ENCODE measurements at regions not wholly inside any gene's neighbourhood (a gene's known extent, or its start where the extent isn't known, plus 50 kb on each side); places are given as distances from the start of the nearest gene placed in this dataset.
A peak's percentile ranks its signal among the peaks of the same experiment; 100 is the strongest.

- Mint-ChIP-seq H3K9me3 (peaks cover 0 to 4% (median 0%) of the 10 kb centered on the region in 5 donors), H3K4me3 (peak overlapping the region in 1 of 7 donors; percentile 54), H3K36me3 (no peaks in the 10 kb centered on the region), H3K27ac (no peak overlapping the region), H3K4me1 (peaks cover 8 to 12% (median 11%) of the 10 kb centered on the region in 3 donors), H3K27me3 (no peaks in the 10 kb centered on the region)
- CTCF ChIA-PET = no interaction called here
- H3K9me3 ChIP-seq (ENCODE audit: low read length) = no peaks in the 10 kb centered on the region
- H3K4me3 ChIP-seq (ENCODE audit: low read length) = no peak overlapping the region
- peaks cover 8% of the 10 kb centered on the region for H3K4me1 ChIP-seq (ENCODE audit: insufficient read depth, low read length)
- POLR2A ChIA-PET = no interaction called here
- H3K27ac ChIP-seq (ENCODE audit: low read depth, low read length) = no peak overlapping the region
- no peaks in the 10 kb centered on the region for H3K36me3 ChIP-seq (ENCODE audit: insufficient read depth, low read length)
- H3K27me3 ChIP-seq (ENCODE audit: insufficient read depth, low read length, poor library complexity, severe bottlenecking) = no peaks in the 10 kb centered on the region
- no peak for DNase-seq
These were observed 729.8 kb downstream of the UQCRFS1 start for GRCh38 chr19:28483197-28483596.

DNA sequence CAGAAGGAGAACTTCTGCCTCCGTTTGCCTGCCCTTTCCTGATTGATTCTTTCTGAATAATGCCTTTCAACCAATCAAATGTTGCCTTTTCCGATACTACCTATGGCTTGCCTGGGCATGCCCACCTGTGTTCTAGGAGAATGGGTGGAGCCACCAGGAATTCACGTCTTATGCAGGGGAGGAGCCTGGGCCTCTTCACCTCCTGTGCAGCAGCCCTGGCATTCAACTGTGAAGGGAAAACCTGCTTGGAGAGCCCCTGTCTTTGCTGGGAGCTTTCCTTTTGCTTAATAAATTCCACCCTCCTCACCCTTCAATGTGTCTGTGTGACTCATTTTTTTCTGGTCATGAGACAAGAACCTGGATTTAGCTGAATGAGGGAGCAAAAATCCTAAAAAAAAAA lies 730.7 kb downstream of the UQCRFS1 start:
- H3K9me3 Mint-ChIP-seq = peaks cover 0 to 7% (median 0%) of the 10 kb centered on the region in 5 donors
- H3K27me3 Mint-ChIP-seq = no peaks in the 10 kb centered on the region
- H3K4me1 Mint-ChIP-seq = peaks cover 6 to 11% (median 8%) of the 10 kb centered on the region in 3 donors
- H3K36me3 ChIP-seq (ENCODE audit: insufficient read depth, low read length) = no peaks in the 10 kb centered on the region
- ChIA-PET POLR2A (no interaction called here), CTCF (no interaction called here)
- no peak overlapping the region for H3K4me3 Mint-ChIP-seq
- no peak for DNase-seq
- no peak overlapping the region for H3K27ac Mint-ChIP-seq
- H3K4me3 ChIP-seq (ENCODE audit: low read length) = no peak overlapping the region
- H3K27me3 ChIP-seq (ENCODE audit: insufficient read depth, low read length, poor library complexity, severe bottlenecking) = no peaks in the 10 kb centered on the region
- H3K36me3 Mint-ChIP-seq = no peaks in the 10 kb centered on the region
- no peak overlapping the region for H3K27ac ChIP-seq (ENCODE audit: low read depth, low read length)
- no peaks in the 10 kb centered on the region for H3K9me3 ChIP-seq (ENCODE audit: low read length)
- peaks cover 8% of the 10 kb centered on the region for H3K4me1 ChIP-seq (ENCODE audit: insufficient read depth, low read length)

GRCh38 chr19:28481674-28482073 lies 731.3 kb downstream of the UQCRFS1 start:
- POLR2A ChIA-PET = no interaction called here
- DNase-seq = no peak
- CTCF ChIA-PET = no interaction called here
- no peaks in the 10 kb centered on the region for H3K27me3 Mint-ChIP-seq
- Histone ChIP-seq H3K9me3 (ENCODE audit: low read length) (no peaks in the 10 kb centered on the region), H3K4me3 (ENCODE audit: low read length) (no peak overlapping the region), H3K4me1 (ENCODE audit: insufficient read depth, low read length) (peaks cover 8% of the 10 kb centered on the region), H3K27ac (ENCODE audit: low read depth, low read length) (no peak overlapping the region), H3K36me3 (ENCODE audit: insufficient read depth, low read length) (no peaks in the 10 kb centered on the region), H3K27me3 (ENCODE audit: insufficient read depth, low read length, poor library complexity, severe bottlenecking) (no peaks in the 10 kb centered on the region)
- no peak overlapping the region for H3K27ac Mint-ChIP-seq
- H3K4me1 Mint-ChIP-seq = peaks cover 6 to 11% (median 8%) of the 10 kb centered on the region in 3 donors
- peaks cover 0 to 7% (median 0%) of the 10 kb centered on the region in 5 donors for H3K9me3 Mint-ChIP-seq
- H3K36me3 Mint-ChIP-seq = no peaks in the 10 kb centered on the region
- no peak overlapping the region for H3K4me3 Mint-ChIP-seq

GRCh38 chr19:28475525-28475924 lies 737.4 kb downstream of the UQCRFS1 start:
- H3K9me3 ChIP-seq (ENCODE audit: low read length) = no peaks in the 10 kb centered on the region
- no peaks in the 10 kb centered on the region for H3K27me3 Mint-ChIP-seq
- peaks cover 0 to 1% (median 0%) of the 10 kb centered on the region in 3 donors for H3K36me3 Mint-ChIP-seq
- H3K27me3 ChIP-seq (ENCODE audit: insufficient read depth, low read length, poor library complexity, severe bottlenecking) = no peaks in the 10 kb centered on the region
- H3K4me3 Mint-ChIP-seq = no peak overlapping the region
- CTCF ChIA-PET = no interaction called here
- H3K4me3 ChIP-seq (ENCODE audit: low read length) = no peak overlapping the region
- peaks cover 1% of the 10 kb centered on the region for H3K4me1 ChIP-seq (ENCODE audit: insufficient read depth, low read length)
- H3K27ac Mint-ChIP-seq = peak overlapping the region in 2 of 8 donors; percentile 76 to 82
- no peaks in the 10 kb centered on the region for H3K36me3 ChIP-seq (ENCODE audit: insufficient read depth, low read length)
- no peak for DNase-seq
- peaks cover 0 to 8% (median 0%) of the 10 kb centered on the region in 5 donors for H3K9me3 Mint-ChIP-seq
- peaks cover 1 to 2% (median 1%) of the 10 kb centered on the region in 3 donors for H3K4me1 Mint-ChIP-seq
- H3K27ac ChIP-seq (ENCODE audit: low read depth, low read length) = no peak overlapping the region
- POLR2A ChIA-PET = no interaction called here

DNA sequence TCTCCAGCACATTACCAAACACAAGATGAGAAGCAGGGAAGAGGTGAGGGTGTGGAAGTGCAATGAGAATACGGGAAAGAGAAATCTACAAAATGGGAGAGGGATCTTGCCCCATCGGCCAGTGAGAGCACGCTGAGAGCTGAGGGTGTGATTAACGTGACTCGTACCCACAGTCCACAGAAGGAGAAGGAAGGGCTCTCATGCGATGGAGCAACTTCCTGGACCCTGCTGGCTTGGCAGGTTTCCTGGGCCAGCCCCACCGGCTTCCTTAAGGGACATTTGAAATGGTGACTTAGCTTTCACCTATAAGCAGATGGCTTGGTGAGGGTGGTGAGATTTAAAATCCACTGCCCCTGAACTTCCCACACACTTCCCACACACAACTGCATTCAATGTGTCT lies 740.1 kb downstream of the UQCRFS1 start:
- peaks cover 26% of the 10 kb centered on the region for H3K4me1 ChIP-seq (ENCODE audit: insufficient read depth, low read length)
- peaks cover 22 to 26% (median 22%) of the 10 kb centered on the region in 3 donors for H3K4me1 Mint-ChIP-seq
- H3K9me3 ChIP-seq (ENCODE audit: low read length) = no peaks in the 10 kb centered on the region
- no peaks in the 10 kb centered on the region for H3K36me3 ChIP-seq (ENCODE audit: insufficient read depth, low read length)
- no peaks in the 10 kb centered on the region for H3K27me3 ChIP-seq (ENCODE audit: insufficient read depth, low read length, poor library complexity, severe bottlenecking)
- no peak overlapping the region for H3K27ac ChIP-seq (ENCODE audit: low read depth, low read length)
- CTCF ChIA-PET = no interaction called here
- POLR2A ChIA-PET = no interaction called here
- H3K27me3 Mint-ChIP-seq = no peaks in the 10 kb centered on the region
- H3K36me3 Mint-ChIP-seq = peaks cover 0 to 1% (median 0%) of the 10 kb centered on the region in 3 donors
- H3K27ac Mint-ChIP-seq = peak overlapping the region in 1 of 8 donors; percentile 70
- no peak overlapping the region for H3K4me3 Mint-ChIP-seq
- peaks cover 0 to 4% (median 0%) of the 10 kb centered on the region in 5 donors for H3K9me3 Mint-ChIP-seq
- no peak overlapping the region for H3K4me3 ChIP-seq (ENCODE audit: low read length)
- no peak for DNase-seq

DNA sequence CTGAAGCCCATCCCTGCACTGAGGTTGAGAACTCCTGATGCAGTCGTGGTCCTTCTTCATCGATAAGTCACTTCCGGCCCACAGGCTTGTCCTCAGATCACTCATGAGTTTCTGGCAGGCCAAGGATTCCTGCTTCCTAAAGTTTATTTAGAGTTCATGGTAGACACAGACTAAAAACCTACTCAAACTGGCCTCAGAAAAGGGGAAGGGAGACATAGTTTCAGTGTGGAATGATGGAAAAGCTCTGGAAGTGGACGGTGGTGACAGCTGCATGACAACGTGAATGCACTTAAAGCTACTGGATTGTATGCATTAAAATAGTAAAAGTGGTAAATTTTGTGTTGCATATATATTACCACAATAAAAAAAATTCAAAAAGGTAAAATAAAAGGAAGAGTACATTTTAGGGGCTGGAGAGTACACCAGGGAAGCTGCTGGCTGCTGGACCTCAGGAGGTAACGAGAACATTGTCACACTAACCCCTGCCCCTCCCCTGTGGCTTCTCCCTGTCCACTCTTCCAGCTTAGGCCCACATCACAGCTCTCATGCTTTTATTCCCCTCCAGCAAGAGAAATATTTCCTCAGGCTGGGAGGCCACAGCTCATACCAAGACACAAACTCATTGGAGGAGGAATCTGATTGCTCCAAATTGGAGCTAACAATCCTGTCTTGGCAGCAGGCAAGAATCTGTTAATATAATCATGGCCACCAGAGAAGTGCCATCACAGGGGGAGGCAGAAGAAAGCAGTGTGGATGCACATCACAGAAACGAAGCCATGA lies 741.0 kb downstream of the UQCRFS1 start:
- no peaks in the 10 kb centered on the region for H3K27me3 Mint-ChIP-seq
- no peak for DNase-seq
- Histone ChIP-seq H3K36me3 (ENCODE audit: insufficient read depth, low read length) (no peaks in the 10 kb centered on the region), H3K4me3 (ENCODE audit: low read length) (no peak overlapping the region), H3K4me1 (ENCODE audit: insufficient read depth, low read length) (peaks cover 26% of the 10 kb centered on the region), H3K27me3 (ENCODE audit: insufficient read depth, low read length, poor library complexity, severe bottlenecking) (no peaks in the 10 kb centered on the region), H3K27ac (ENCODE audit: low read depth, low read length) (no peak overlapping the region), H3K9me3 (ENCODE audit: low read length) (no peaks in the 10 kb centered on the region)
- H3K36me3 Mint-ChIP-seq = peaks cover 0 to 1% (median 0%) of the 10 kb centered on the region in 3 donors
- H3K4me3 Mint-ChIP-seq = no peak overlapping the region
- ChIA-PET CTCF (interaction anchor here (1.5 kb wide), 1 partner anchor 9 kb away, joined by 4 read pairs; no protein-coding TSS in a partner anchor), POLR2A (no interaction called here)
- H3K4me1 Mint-ChIP-seq = peaks cover 22 to 26% (median 22%) of the 10 kb centered on the region in 3 donors
- H3K27ac Mint-ChIP-seq = peak overlapping the region in 5 of 8 donors; percentile 27 to 78 (median 47)
- H3K9me3 Mint-ChIP-seq = peaks cover 0 to 4% (median 0%) of the 10 kb centered on the region in 5 donors

- H3K4me3 ChIP-seq (ENCODE audit: low read length) = no peak overlapping the region
- POLR2A ChIA-PET = no interaction called here
- H3K27ac ChIP-seq (ENCODE audit: low read depth, low read length) = no peak overlapping the region
- H3K27me3 Mint-ChIP-seq = no peaks in the 10 kb centered on the region
- H3K9me3 Mint-ChIP-seq = no peaks in the 10 kb centered on the region
- no peak for DNase-seq
- peak overlapping the region in 2 of 7 donors; percentile 66 to 75 for H3K4me3 Mint-ChIP-seq
- no peaks in the 10 kb centered on the region for H3K36me3 ChIP-seq (ENCODE audit: insufficient read depth, low read length)
- peaks cover 22 to 35% (median 32%) of the 10 kb centered on the region in 3 donors for H3K4me1 Mint-ChIP-seq
- CTCF ChIA-PET = interaction anchor here (1.2 to 2.7 kb wide), 3 partner anchors 32 to 793 kb away, joined by 3 to 25 read pairs (median 5); no protein-coding TSS in a partner anchor
- peaks cover 0 to 1% (median 0%) of the 10 kb centered on the region in 3 donors for H3K36me3 Mint-ChIP-seq
- no peaks in the 10 kb centered on the region for H3K9me3 ChIP-seq (ENCODE audit: low read length)
- H3K27me3 ChIP-seq (ENCODE audit: insufficient read depth, low read length, poor library complexity, severe bottlenecking) = no peaks in the 10 kb centered on the region
- H3K27ac Mint-ChIP-seq = peak overlapping the region; percentile 70 to 96 (median 90)
- H3K4me1 ChIP-seq (ENCODE audit: insufficient read depth, low read length) = peaks cover 30% of the 10 kb centered on the region
These were observed 743.4 kb downstream of the UQCRFS1 start for GRCh38 chr19:28469544-28469943.

DNA sequence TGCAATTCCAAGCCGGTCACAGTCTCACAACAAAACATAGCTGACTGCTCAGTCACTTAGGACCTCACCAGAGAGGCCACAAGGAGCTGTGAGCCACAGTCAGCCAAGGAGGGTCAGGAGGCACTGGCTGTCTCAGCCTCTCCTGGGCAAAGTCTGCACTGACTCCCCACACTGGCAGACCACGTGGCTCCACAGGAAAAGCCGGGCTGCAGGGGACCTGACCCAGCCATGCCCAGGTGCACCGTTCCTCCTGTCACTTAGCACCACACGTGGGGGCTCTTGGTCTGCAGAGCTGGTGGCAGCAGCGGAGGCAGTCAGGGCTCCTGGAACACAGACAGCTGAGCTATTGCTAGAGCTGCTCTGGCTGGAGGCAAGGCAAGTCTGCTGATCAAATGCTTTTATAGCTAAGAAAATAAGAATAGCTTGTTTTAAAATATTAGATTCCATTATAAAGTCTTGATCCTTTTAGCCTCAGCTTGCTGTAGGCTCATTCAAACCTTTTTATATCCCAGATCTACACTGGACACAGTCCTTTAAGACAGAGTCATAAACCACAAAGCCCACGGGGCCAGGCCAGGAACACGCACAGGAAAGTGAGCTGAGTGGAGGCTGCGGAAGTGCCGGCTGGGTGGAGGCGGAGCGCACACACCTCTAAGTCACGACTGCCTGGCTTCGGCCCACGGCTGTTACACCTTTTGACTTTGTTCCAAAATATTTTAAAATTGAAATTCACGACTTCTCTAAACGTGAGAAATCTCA lies 744.1 kb downstream of the UQCRFS1 start:
- Mint-ChIP-seq H3K4me1 (peaks cover 22 to 35% (median 32%) of the 10 kb centered on the region in 3 donors), H3K27me3 (no peaks in the 10 kb centered on the region), H3K36me3 (peaks cover 0 to 1% (median 0%) of the 10 kb centered on the region in 3 donors), H3K9me3 (no peaks in the 10 kb centered on the region), H3K27ac (peak overlapping the region; percentile 70 to 96 (median 91)), H3K4me3 (peak overlapping the region in 6 of 7 donors; percentile 5 to 75 (median 54))
- POLR2A ChIA-PET = no interaction called here
- Histone ChIP-seq H3K9me3 (ENCODE audit: low read length) (no peaks in the 10 kb centered on the region), H3K4me3 (ENCODE audit: low read length) (no peak overlapping the region), H3K36me3 (ENCODE audit: insufficient read depth, low read length) (no peaks in the 10 kb centered on the region), H3K4me1 (ENCODE audit: insufficient read depth, low read length) (peaks cover 30% of the 10 kb centered on the region), H3K27ac (ENCODE audit: low read depth, low read length) (no peak overlapping the region), H3K27me3 (ENCODE audit: insufficient read depth, low read length, poor library complexity, severe bottlenecking) (no peaks in the 10 kb centered on the region)
- DNase-seq = peak in 2 of 5 donors; percentile 10 to 48
- CTCF ChIA-PET = interaction anchor here (1.2 to 2.7 kb wide), 3 partner anchors 33 to 794 kb away, joined by 3 to 25 read pairs (median 5); no protein-coding TSS in a partner anchor

All from CD8-positive, alpha-beta memory T cell (primary cell).